ENCODE measurements at regions not wholly inside any gene's neighbourhood (a gene's known extent, or its start where the extent isn't known, plus 50 kb on each side); places are given as distances from the start of the nearest gene placed in this dataset.
A peak's percentile ranks its signal among the peaks of the same experiment; 100 is the strongest.

- CTCF ChIA-PET, result interaction anchor here (0.9 kb wide), 1 partner anchor 17 kb away, joined by 3 read pairs; no protein-coding TSS in a partner anchor
- Mint-ChIP-seq H3K4me1 (ENCODE audit: insufficient read depth, unreplicated experiment) (peaks cover 6% of the 10 kb centered on the region), H3K4me3 (ENCODE audit: unreplicated experiment) (no peak overlapping the region), H3K27ac (ENCODE audit: low read depth, unreplicated experiment) (no peak overlapping the region), H3K27me3 (ENCODE audit: insufficient read depth, unreplicated experiment) (no peaks in the 10 kb centered on the region), H3K36me3 (ENCODE audit: insufficient read depth, unreplicated experiment) (no peaks in the 10 kb centered on the region), H3K9me3 (ENCODE audit: unreplicated experiment) (no peaks in the 10 kb centered on the region)
- BruUV-seq (replicated peaks), result no TSS peak
- DNase-seq (ENCODE audit: unreplicated experiment), result no peak
- POLR2A ChIA-PET, result interaction anchor here (0.6 kb wide), 1 partner anchor 44 kb away, joined by 3 read pairs; no protein-coding TSS in a partner anchor
- intact Hi-C loops (cut with micrococcal nuclease), result no loop called here
- TF ChIP-seq, protein P1, sequence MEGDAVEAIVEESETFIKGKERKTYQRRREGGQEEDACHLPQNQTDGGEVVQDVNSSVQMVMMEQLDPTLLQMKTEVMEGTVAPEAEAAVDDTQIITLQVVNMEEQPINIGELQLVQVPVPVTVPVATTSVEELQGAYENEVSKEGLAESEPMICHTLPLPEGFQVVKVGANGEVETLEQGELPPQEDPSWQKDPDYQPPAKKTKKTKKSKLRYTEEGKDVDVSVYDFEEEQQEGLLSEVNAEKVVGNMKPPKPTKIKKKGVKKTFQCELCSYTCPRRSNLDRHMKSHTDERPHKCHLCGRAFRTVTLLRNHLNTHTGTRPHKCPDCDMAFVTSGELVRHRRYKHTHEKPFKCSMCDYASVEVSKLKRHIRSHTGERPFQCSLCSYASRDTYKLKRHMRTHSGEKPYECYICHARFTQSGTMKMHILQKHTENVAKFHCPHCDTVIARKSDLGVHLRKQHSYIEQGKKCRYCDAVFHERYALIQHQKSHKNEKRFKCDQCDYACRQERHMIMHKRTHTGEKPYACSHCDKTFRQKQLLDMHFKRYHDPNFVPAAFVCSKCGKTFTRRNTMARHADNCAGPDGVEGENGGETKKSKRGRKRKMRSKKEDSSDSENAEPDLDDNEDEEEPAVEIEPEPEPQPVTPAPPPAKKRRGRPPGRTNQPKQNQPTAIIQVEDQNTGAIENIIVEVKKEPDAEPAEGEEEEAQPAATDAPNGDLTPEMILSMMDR (IDR thresholded peaks at IDR 0.05; ENCODE audit: unreplicated experiment), result no peak
Measured at GRCh38 chr6:154885214-154885613, 109.9 kb upstream of the TIAM2 start.

- CTCF ChIA-PET, result no interaction called here
- BruUV-seq (replicated peaks), result no TSS peak
Measured at GRCh38 chr6:154886016-154886415, 109.1 kb upstream of the TIAM2 start.

DNA sequence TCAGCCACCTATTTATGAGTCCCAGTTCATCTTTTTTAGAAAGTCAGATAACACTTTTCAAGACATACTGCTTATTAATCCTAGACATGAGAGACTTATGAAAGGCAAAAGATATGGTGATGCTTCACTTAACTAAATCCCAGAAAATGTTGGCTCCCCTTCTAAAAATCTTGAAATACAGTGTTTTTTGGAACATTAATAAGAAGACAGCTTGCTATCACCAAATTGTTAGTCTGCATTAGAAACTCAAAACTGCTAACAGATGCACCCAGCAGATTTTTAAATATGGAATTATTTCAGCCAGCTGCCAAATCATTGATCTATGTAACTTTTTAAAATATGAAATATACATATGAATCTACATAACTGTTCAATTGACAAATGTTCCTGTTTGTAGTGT is 108.6 kb upstream of the TIAM2 start:
- ChIA-PET CTCF (no interaction called here), POLR2A (interaction anchor here (0.5 kb wide), 1 partner anchor 418 kb away, joined by 3 read pairs; no protein-coding TSS in a partner anchor)
- DNase-seq (ENCODE audit: unreplicated experiment), result no peak
- no peak overlapping the region for H3K4me3 Mint-ChIP-seq (ENCODE audit: unreplicated experiment)
- H3K27ac Mint-ChIP-seq (ENCODE audit: low read depth, unreplicated experiment), result no peak overlapping the region
- no TSS peak for BruUV-seq (replicated peaks)
- H3K9me3 Mint-ChIP-seq (ENCODE audit: unreplicated experiment), result no peaks in the 10 kb centered on the region
- TF ChIP-seq, protein P1 (IDR thresholded peaks at IDR 0.05; ENCODE audit: unreplicated experiment), result no peak
- peaks cover 6% of the 10 kb centered on the region for H3K4me1 Mint-ChIP-seq (ENCODE audit: insufficient read depth, unreplicated experiment)
- no peaks in the 10 kb centered on the region for H3K27me3 Mint-ChIP-seq (ENCODE audit: insufficient read depth, unreplicated experiment)
- no peaks in the 10 kb centered on the region for H3K36me3 Mint-ChIP-seq (ENCODE audit: insufficient read depth, unreplicated experiment)
- intact Hi-C loops (cut with micrococcal nuclease), result no loop called here

More at GRCh38 chr6:154886016-154886415, 109.1 kb upstream of the TIAM2 start:
- no peak overlapping the region for H3K27ac Mint-ChIP-seq (ENCODE audit: low read depth, unreplicated experiment)
- POLR2A ChIA-PET, result interaction anchor here (0.5 to 0.6 kb wide), 2 partner anchors 43 to 418 kb away, joined by 3 read pairs; no protein-coding TSS in a partner anchor
- intact Hi-C loops (cut with micrococcal nuclease), result no loop called here
- no peak overlapping the region for H3K4me3 Mint-ChIP-seq (ENCODE audit: unreplicated experiment)
- TF ChIP-seq, protein P1 (IDR thresholded peaks at IDR 0.05; ENCODE audit: unreplicated experiment), result no peak
- no peak for DNase-seq (ENCODE audit: unreplicated experiment)
- no peaks in the 10 kb centered on the region for H3K36me3 Mint-ChIP-seq (ENCODE audit: insufficient read depth, unreplicated experiment)
- peaks cover 6% of the 10 kb centered on the region for H3K4me1 Mint-ChIP-seq (ENCODE audit: insufficient read depth, unreplicated experiment)
- no peaks in the 10 kb centered on the region for H3K27me3 Mint-ChIP-seq (ENCODE audit: insufficient read depth, unreplicated experiment)
- no peaks in the 10 kb centered on the region for H3K9me3 Mint-ChIP-seq (ENCODE audit: unreplicated experiment)

- no peak overlapping the region for H3K4me3 Mint-ChIP-seq (ENCODE audit: unreplicated experiment)
- H3K9me3 Mint-ChIP-seq (ENCODE audit: unreplicated experiment), result no peaks in the 10 kb centered on the region
- no TSS peak for BruUV-seq (replicated peaks)
- no peaks in the 10 kb centered on the region for H3K36me3 Mint-ChIP-seq (ENCODE audit: insufficient read depth, unreplicated experiment)
- CTCF ChIA-PET, result interaction anchor here (0.6 to 1.5 kb wide), 2 partner anchors 19 to 36 kb away, joined by 5 to 6 read pairs; no protein-coding TSS in a partner anchor
- TF ChIP-seq, protein P1 (IDR thresholded peaks at IDR 0.05; ENCODE audit: unreplicated experiment), result no peak
- peaks cover 4% of the 10 kb centered on the region for H3K4me1 Mint-ChIP-seq (ENCODE audit: insufficient read depth, unreplicated experiment)
- peak; percentile 10 for DNase-seq (ENCODE audit: unreplicated experiment)
- POLR2A ChIA-PET, result no interaction called here
- H3K27me3 Mint-ChIP-seq (ENCODE audit: insufficient read depth, unreplicated experiment), result no peaks in the 10 kb centered on the region
- intact Hi-C loops (cut with micrococcal nuclease), result no loop called here
- H3K27ac Mint-ChIP-seq (ENCODE audit: low read depth, unreplicated experiment), result no peak overlapping the region
Measured at GRCh38 chr6:154887051-154887450, 108.1 kb upstream of the TIAM2 start.

All from MCF 10A (cell line).